Upper lobe of left lung (tissue), 4 donors: ENCODE measurements at regions not wholly inside any gene's neighbourhood (a gene's known extent, or its start where the extent isn't known, plus 50 kb on each side); places are given as distances from the start of the nearest gene placed in this dataset.

Experiments
- CTCF ChIP-seq, 6 experiments: fragments of 450-650 bp in 4 of 6; fragments of 200-600 bp in 2 of 6; sonication (generic) in 2 of 6; IDR thresholded peaks; one replicate each; pipeline ENCODE4 v1.5.1; 2016 to 2019; ENCODE audit warnings: antibody characterized with exemption in 6 of 6
- EP300 ChIP-seq, 4 donors: sonication (generic); formaldehyde crosslinking; IDR thresholded peaks; one replicate each; pipeline ENCODE4 v1.5.1; 2017; ENCODE audit warnings: antibody characterized with exemption in 4 of 4, control low read depth in 2 of 4
- POLR2A ChIP-seq, 4 donors: fragments of 450-650 bp; IDR thresholded peaks; one replicate each; pipeline ENCODE4 v1.5.1; 2016 to 2017; ENCODE audit warnings: antibody characterized with exemption in 4 of 4, mild to moderate bottlenecking in 2 of 4
- POLR2AphosphoS5 ChIP-seq, 2 donors: sonication (generic); formaldehyde crosslinking; IDR thresholded peaks; one replicate each; pipeline ENCODE4 v1.5.1; 2017; ENCODE audit warnings: antibody characterized with exemption in 2 of 2

DNA sequence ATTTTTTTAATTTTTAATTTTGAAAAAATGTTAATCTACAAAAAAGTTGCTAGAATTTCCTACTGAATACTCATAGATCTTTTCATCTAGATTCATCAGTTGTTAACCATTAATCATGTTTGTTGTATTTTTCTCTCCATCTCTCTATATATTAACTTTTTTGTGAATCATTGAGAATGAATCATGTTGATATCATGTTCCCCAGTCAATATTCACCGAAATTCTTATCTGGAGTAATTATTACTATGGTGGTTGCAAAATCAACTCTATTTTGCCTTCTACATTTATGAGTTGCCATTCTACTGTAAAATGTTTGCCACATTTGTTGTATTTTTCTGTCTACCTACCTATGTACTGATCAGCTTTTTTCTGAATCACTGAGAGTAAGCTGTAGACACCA lies 154.0 kb downstream of the SPP2 start:
- TF ChIP-seq POLR2A (IDR thresholded peaks at IDR 0.05): no peak
- no peak for TF ChIP-seq EP300 (IDR thresholded peaks at IDR 0.05)
- TF ChIP-seq CTCF (IDR thresholded peaks at IDR 0.05): no peak
- TF ChIP-seq POLR2AphosphoS5 (IDR thresholded peaks at IDR 0.05): no peak
